Vagina (tissue), 2 donors: ENCODE measurements at regions not wholly inside any gene's neighbourhood (a gene's known extent, or its start where the extent isn't known, plus 50 kb on each side); places are given as distances from the start of the nearest gene placed in this dataset.
"Not testable (repeated sequence)": the region's sequence is repeated elsewhere in the genome, so short reads cannot be mapped to it uniquely, and the experiment has no call there.

Experiments used
- POLR2AphosphoS5 ChIP-seq, 2 donors: sonication (generic); formaldehyde crosslinking; IDR thresholded peaks; one replicate each; pipeline ENCODE4 v1.9.0; 2017; ENCODE audit warnings: antibody characterized with exemption in 2 of 2, mild to moderate bottlenecking in 2 of 2, low read depth in 1 of 2; ENCODE audit not compliant: insufficient read depth in 1 of 2
- TF ChIP-seq, protein P1 (sequence below), 3 experiments: fragments of 450-650 bp in 2 of 3; fragments of 200-600 bp in 1 of 3; sonication (generic) in 1 of 3; IDR thresholded peaks; one replicate each; pipeline ENCODE4 v1.5.1; 2017 to 2019; ENCODE audit warnings: antibody characterized with exemption in 3 of 3, mild to moderate bottlenecking in 2 of 3, moderate library complexity in 2 of 3

DNA sequence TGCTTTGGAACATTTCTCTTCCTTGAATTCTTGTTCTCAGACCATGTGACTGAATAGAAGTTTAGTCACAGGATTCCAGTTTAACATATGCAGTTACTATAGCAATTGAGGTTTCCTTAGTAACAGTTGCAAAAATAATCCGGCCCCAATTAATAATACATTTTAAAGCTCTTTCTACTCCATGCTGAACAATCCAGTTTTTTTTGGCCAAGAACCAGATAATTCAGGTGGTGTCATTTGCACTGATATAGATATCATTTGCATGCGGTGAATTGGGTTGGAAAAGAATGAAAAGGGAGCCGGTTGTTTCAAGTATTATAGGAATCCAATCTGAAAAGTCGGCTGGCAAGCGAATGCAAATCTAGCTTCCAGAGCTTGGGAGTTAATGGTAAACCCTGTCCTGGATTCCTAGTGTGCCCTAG is 3073.1 kb downstream of the RPIA start:
- TF ChIP-seq, protein P1, sequence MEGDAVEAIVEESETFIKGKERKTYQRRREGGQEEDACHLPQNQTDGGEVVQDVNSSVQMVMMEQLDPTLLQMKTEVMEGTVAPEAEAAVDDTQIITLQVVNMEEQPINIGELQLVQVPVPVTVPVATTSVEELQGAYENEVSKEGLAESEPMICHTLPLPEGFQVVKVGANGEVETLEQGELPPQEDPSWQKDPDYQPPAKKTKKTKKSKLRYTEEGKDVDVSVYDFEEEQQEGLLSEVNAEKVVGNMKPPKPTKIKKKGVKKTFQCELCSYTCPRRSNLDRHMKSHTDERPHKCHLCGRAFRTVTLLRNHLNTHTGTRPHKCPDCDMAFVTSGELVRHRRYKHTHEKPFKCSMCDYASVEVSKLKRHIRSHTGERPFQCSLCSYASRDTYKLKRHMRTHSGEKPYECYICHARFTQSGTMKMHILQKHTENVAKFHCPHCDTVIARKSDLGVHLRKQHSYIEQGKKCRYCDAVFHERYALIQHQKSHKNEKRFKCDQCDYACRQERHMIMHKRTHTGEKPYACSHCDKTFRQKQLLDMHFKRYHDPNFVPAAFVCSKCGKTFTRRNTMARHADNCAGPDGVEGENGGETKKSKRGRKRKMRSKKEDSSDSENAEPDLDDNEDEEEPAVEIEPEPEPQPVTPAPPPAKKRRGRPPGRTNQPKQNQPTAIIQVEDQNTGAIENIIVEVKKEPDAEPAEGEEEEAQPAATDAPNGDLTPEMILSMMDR (IDR thresholded peaks at IDR 0.05), result not testable (repeated sequence)
- not testable (repeated sequence) for TF ChIP-seq POLR2AphosphoS5 (IDR thresholded peaks at IDR 0.05; ENCODE audit: insufficient read depth in 1 of 2, low read depth in 1 of 2)
